H9 (cell line): ENCODE measurements at regions not wholly inside any gene's neighbourhood (a gene's known extent, or its start where the extent isn't known, plus 50 kb on each side); places are given as distances from the start of the nearest gene placed in this dataset.

Experiments
- DNase-seq: peaks from one replicate; pipeline ENCODE4 v3.0.0-alpha.2; 2017
- H2AFZ ChIP-seq: one replicate; pipeline ENCODE4 v1.6.1; 2013; ENCODE audit warnings: mild to moderate bottlenecking, low read length, control low read depth, moderate library complexity
- H2AK5ac ChIP-seq: 2 replicates; pipeline ENCODE4 v1.6.1; 2013; ENCODE audit warnings: low read length, control low read depth, mixed read lengths; ENCODE audit not compliant: insufficient read length
- H2BK120ac ChIP-seq: one replicate; pipeline ENCODE4 v1.6.1; 2013; ENCODE audit warnings: low read depth, mild to moderate bottlenecking, low read length, control low read depth, inconsistent platforms; ENCODE audit not compliant: poor library complexity, severe bottlenecking
- H2BK12ac ChIP-seq: 2 replicates; pipeline ENCODE4 v1.6.1; 2013; ENCODE audit warnings: low read length, control low read depth, mixed read lengths, low read depth; ENCODE audit not compliant: insufficient read length
- H2BK15ac ChIP-seq: 2 replicates; pipeline ENCODE4 v1.6.1; 2013; ENCODE audit warnings: low read depth, low read length, control low read depth
- H2BK20ac ChIP-seq: one replicate; pipeline ENCODE4 v1.6.1; 2013; ENCODE audit warnings: low read depth, mild to moderate bottlenecking, low read length, control low read depth, inconsistent platforms; ENCODE audit not compliant: poor library complexity, severe bottlenecking
- H2BK5ac ChIP-seq: 2 replicates; pipeline ENCODE4 v1.6.1; 2013; ENCODE audit warnings: low read length, control low read depth, mixed read lengths; ENCODE audit not compliant: insufficient read length
- H3K14ac ChIP-seq: 2 replicates; pipeline ENCODE4 v1.6.1; 2013; ENCODE audit warnings: low read length, control low read depth; ENCODE audit not compliant: insufficient read depth
- H3K18ac ChIP-seq: 2 replicates; pipeline ENCODE4 v1.6.1; 2013; ENCODE audit warnings: low read depth, mild to moderate bottlenecking, mixed read lengths, low read length, control low read depth; ENCODE audit not compliant: insufficient read length
- H3K23ac ChIP-seq: 2 replicates; pipeline ENCODE4 v1.6.1; 2013; ENCODE audit warnings: low read length, control low read depth, mixed read lengths, low read depth; ENCODE audit not compliant: insufficient read length
- H3K23me2 ChIP-seq: 2 replicates; pipeline ENCODE4 v1.6.1; 2013; ENCODE audit warnings: low read depth, mild to moderate bottlenecking, mixed read lengths, low read length, control low read depth; ENCODE audit not compliant: insufficient read length, poor library complexity, severe bottlenecking
- H3K27ac ChIP-seq: 2 replicates; pipeline ENCODE4 v1.5.1; 2013; ENCODE audit warnings: low read length, control low read depth, mixed read lengths, low read depth; ENCODE audit not compliant: insufficient read length
- H3K27me3 ChIP-seq: 2 replicates; pipeline ENCODE4 v1.6.1; 2013; ENCODE audit warnings: low read length, control low read depth, inconsistent platforms; ENCODE audit not compliant: insufficient read depth
- H3K4ac ChIP-seq: 2 replicates; pipeline ENCODE4 v1.6.1; 2013; ENCODE audit warnings: low read depth, mild to moderate bottlenecking, control low read depth, inconsistent platforms, low read length, moderate library complexity
- H3K4me1 ChIP-seq: 2 replicates; pipeline ENCODE4 v1.6.1; 2013; ENCODE audit warnings: low read length, control low read depth, inconsistent platforms; ENCODE audit not compliant: insufficient read depth
- H3K4me2 ChIP-seq: 2 replicates; pipeline ENCODE4 v1.6.1; 2013; ENCODE audit warnings: low read length, control low read depth, mixed read lengths; ENCODE audit not compliant: insufficient read length, insufficient read depth
- H3K56ac ChIP-seq: 2 replicates; pipeline ENCODE4 v1.6.1; 2013; ENCODE audit warnings: low read depth, mild to moderate bottlenecking, mixed read lengths, low read length, control low read depth; ENCODE audit not compliant: insufficient read length
- H3K79me1 ChIP-seq: 2 replicates; pipeline ENCODE4 v1.6.1; 2013; ENCODE audit warnings: low read depth, mild to moderate bottlenecking, moderate library complexity, low read length, control low read depth, inconsistent platforms; ENCODE audit not compliant: insufficient read depth, poor library complexity, severe bottlenecking
- H3K79me2 ChIP-seq: 2 replicates; pipeline ENCODE4 v1.6.1; 2013; ENCODE audit warnings: low read length, control low read depth, inconsistent platforms; ENCODE audit not compliant: insufficient read depth
- H3K9ac ChIP-seq: 2 replicates; pipeline ENCODE4 v1.6.1; 2013; ENCODE audit warnings: low read length, control low read depth, mixed read lengths; ENCODE audit not compliant: insufficient read length; ENCODE audit errors: extremely low read depth
- H3K9me3 ChIP-seq: one replicate; pipeline ENCODE4 v1.6.1; 2013; ENCODE audit warnings: low read depth, low read length, inconsistent platforms; ENCODE audit not compliant: control insufficient read depth
- H3T11ph ChIP-seq: one replicate; pipeline ENCODE4 v1.6.1; 2013; ENCODE audit warnings: mild to moderate bottlenecking, low read length, control low read depth, inconsistent platforms
- H4K20me1 ChIP-seq: one replicate; pipeline ENCODE4 v1.6.1; 2013; ENCODE audit not compliant: control insufficient read depth, insufficient read length, insufficient read depth
- H4K5ac ChIP-seq: 2 replicates; pipeline ENCODE4 v1.6.1; 2013; ENCODE audit warnings: low read depth, mild to moderate bottlenecking, mixed read lengths, low read length, control low read depth; ENCODE audit not compliant: insufficient read length
- H4K8ac ChIP-seq: replicated peaks from 2 replicates; pipeline ENCODE4 v1.6.1; 2013; ENCODE audit warnings: low read length, control low read depth, mixed read lengths, low read depth; ENCODE audit not compliant: insufficient read length
- H4K91ac ChIP-seq: 2 replicates; pipeline ENCODE4 v1.6.1; 2013; ENCODE audit warnings: low read depth, mild to moderate bottlenecking, moderate library complexity, mixed read lengths, low read length, control low read depth; ENCODE audit not compliant: insufficient read length
- H3K27ac Mint-ChIP-seq, 3 experiments: 2 replicates in 2 of 3; 3 replicates in 1 of 3; pipeline ENCODE4 v1.8.0; 2020 to 2021; ENCODE audit warnings: mixed read lengths in 3 of 3, mild to moderate bottlenecking in 1 of 3, moderate library complexity in 1 of 3
- H3K27me3 Mint-ChIP-seq: 2 replicates; pipeline ENCODE4 v1.8.0; 2021; ENCODE audit warnings: low read depth, mild to moderate bottlenecking, moderate library complexity, mixed read lengths
- H3K36me3 Mint-ChIP-seq, 3 experiments: 2 replicates in 2 of 3; 3 replicates in 1 of 3; pipeline ENCODE4 v1.8.0; 2020 to 2021; ENCODE audit warnings: low read depth in 3 of 3, mixed read lengths in 3 of 3; ENCODE audit not compliant: insufficient read depth in 1 of 3
- H3K4me1 Mint-ChIP-seq, 2 experiments: 2 replicates each; pipeline ENCODE4 v1.8.0; 2020; ENCODE audit warnings: mixed read lengths in 2 of 2
- H3K4me3 Mint-ChIP-seq, 2 experiments: 2 replicates in 1 of 2; 3 replicates in 1 of 2; pipeline ENCODE4 v1.8.0; 2020 to 2021; ENCODE audit warnings: mild to moderate bottlenecking in 2 of 2, mixed read lengths in 2 of 2, moderate library complexity in 1 of 2
- H3K9me3 Mint-ChIP-seq, 2 experiments: 2 replicates in 1 of 2; 3 replicates in 1 of 2; pipeline ENCODE4 v1.8.0; 2020; ENCODE audit warnings: mild to moderate bottlenecking in 2 of 2, mixed read lengths in 2 of 2, moderate library complexity in 1 of 2
- CTCF ChIP-seq: fragments of 200-600 bp; sonication (generic); conservative IDR thresholded peaks from 3 replicates; pipeline ENCODE4 v1.8.0; 2021; ENCODE audit warnings: antibody characterized with exemption, mild to moderate bottlenecking
- WGBS: extraction: QIAGEN DNeasy Blood & Tissue Kit; methylation state at CpG from one replicate; pipeline ENCODE4 v1.1.7; 2013; ENCODE audit warnings: missing lambda C conversion rate, low lambda C conversion rate, mixed read lengths; ENCODE audit not compliant: insufficient read length; ENCODE audit errors: extremely low coverage; 5-methylcytosine and 5-hydroxymethylcytosine counted together

- Mint-ChIP-seq H3K9me3 (no peaks in the 10 kb centered on the region; a peak in 1 of 5 replicates), H3K4me3 (no peak overlapping the region), H3K27ac (peak overlapping the region in 2 of 3 experiments; percentile 56 to 68; a peak in 2 of 7 replicates), H3K4me1 (peaks cover 0 to 12% of the 10 kb centered on the region in 2 experiments; a peak in 3 of 4 replicates), H3K36me3 (no peaks in the 10 kb centered on the region), H3K27me3 (peaks cover 9% of the 10 kb centered on the region)
- no peak overlapping the region for H4K91ac ChIP-seq
- no peak overlapping the region for H3K18ac ChIP-seq
- no peak overlapping the region for H3T11ph ChIP-seq
- no peak overlapping the region for H4K5ac ChIP-seq
- no peak for TF ChIP-seq CTCF
- no peak for DNase-seq
- H3K23ac ChIP-seq: no peak overlapping the region
- H3K27ac ChIP-seq: no peak overlapping the region
- H3K9me3 ChIP-seq: no peaks in the 10 kb centered on the region
- no peak overlapping the region for H2BK20ac ChIP-seq
- no peak overlapping the region for H2AFZ ChIP-seq
- WGBS: no CpG with 5 or more reads among the region's 25 CpGs
- no peaks in the 10 kb centered on the region for H3K27me3 ChIP-seq
- H2AK5ac ChIP-seq: no peak overlapping the region
- H4K20me1 ChIP-seq: no peaks in the 10 kb centered on the region
- no peaks in the 10 kb centered on the region for H3K23me2 ChIP-seq
- no peak overlapping the region for H2BK5ac ChIP-seq
- H3K79me2 ChIP-seq: no peaks in the 10 kb centered on the region
- H4K8ac ChIP-seq: no peak overlapping the region
- no peak overlapping the region for H3K14ac ChIP-seq
- no peak overlapping the region for H3K4me2 ChIP-seq
- no peak overlapping the region for H2BK15ac ChIP-seq
- H3K56ac ChIP-seq: no peak overlapping the region
- no peak overlapping the region for H2BK120ac ChIP-seq
- no peak overlapping the region for H3K9ac ChIP-seq
- H3K4me1 ChIP-seq: no peaks in the 10 kb centered on the region
- no peak overlapping the region for H3K4ac ChIP-seq
- no peaks in the 10 kb centered on the region for H3K79me1 ChIP-seq
- no peak overlapping the region for H2BK12ac ChIP-seq
Measured at GRCh38 chr10:3538656-3539531, 246.1 kb downstream of the KLF6 start.
